GM23338 (cell line): ENCODE measurements at regions not wholly inside any gene's neighbourhood (a gene's known extent, or its start where the extent isn't known, plus 50 kb on each side); places are given as distances from the start of the nearest gene placed in this dataset.

ENCODE experiments used
- ATAC-seq: fragments of 200-7000 bp; cut with Tn5 transposase; 3 replicates; pipeline ENCODE4 v1.9.1; 2020
- DNase-seq: peaks from one replicate; pipeline ENCODE4 v3.0.0-alpha.2; 2015; ENCODE audit warnings: low spot score
- H2AFZ ChIP-seq: fragments of 200-600 bp; sonication (generic); 2 replicates; pipeline ENCODE4 v1.8.0; 2016; ENCODE audit warnings: antibody characterized with exemption, mild to moderate bottlenecking, moderate library complexity
- H3F3A ChIP-seq: fragments of 200-600 bp; sonication (generic); replicated peaks from 2 replicates; pipeline ENCODE4 v1.8.0; 2017; ENCODE audit warnings: antibody characterized with exemption, mixed run types, low read depth
- H3K27ac ChIP-seq: fragments of 200-600 bp; sonication (generic); 2 replicates; pipeline ENCODE4 v1.6.1; 2016; ENCODE audit warnings: low read depth
- H3K27me3 ChIP-seq: fragments of 200-600 bp; sonication (generic); 2 replicates; pipeline ENCODE4 v1.8.0; 2016; ENCODE audit warnings: mild to moderate bottlenecking, mixed run types, moderate library complexity; ENCODE audit not compliant: insufficient read depth
- H3K36me3 ChIP-seq: fragments of 200-600 bp; sonication (generic); 2 replicates; pipeline ENCODE4 v1.8.0; 2016; ENCODE audit warnings: mild to moderate bottlenecking; ENCODE audit not compliant: insufficient read depth
- H3K4me1 ChIP-seq: fragments of 200-600 bp; sonication (generic); 2 replicates; pipeline ENCODE4 v1.8.0; 2016; ENCODE audit warnings: mild to moderate bottlenecking, moderate library complexity; ENCODE audit not compliant: insufficient read depth
- H3K4me2 ChIP-seq: fragments of 200-600 bp; sonication (generic); 2 replicates; pipeline ENCODE4 v1.7.1; 2017; ENCODE audit warnings: mixed run types
- H3K4me3 ChIP-seq: fragments of 200-600 bp; sonication (generic); 2 replicates; pipeline ENCODE4 v1.6.1; 2016; ENCODE audit warnings: mixed run types
- H3K79me2 ChIP-seq: fragments of 200-600 bp; sonication (generic); replicated peaks from 2 replicates; pipeline ENCODE4 v1.8.0; 2017; ENCODE audit warnings: mild to moderate bottlenecking; ENCODE audit not compliant: insufficient read depth
- H3K9me2 ChIP-seq: fragments of 200-600 bp; sonication (generic); 2 replicates; pipeline ENCODE4 v1.8.0; 2017; ENCODE audit not compliant: insufficient read depth
- H4K20me1 ChIP-seq: fragments of 200-600 bp; sonication (generic); replicated peaks from 2 replicates; pipeline ENCODE4 v1.8.0; 2017; ENCODE audit warnings: mild to moderate bottlenecking; ENCODE audit not compliant: insufficient read depth
- H3K27ac Mint-ChIP-seq: 2 replicates; pipeline ENCODE4 v1.8.0; 2020; ENCODE audit warnings: inconsistent platforms, mild to moderate bottlenecking, moderate library complexity, mixed read lengths
- H3K27me3 Mint-ChIP-seq: 3 replicates; pipeline ENCODE4 v1.8.0; 2022; ENCODE audit warnings: low read depth, mild to moderate bottlenecking, moderate library complexity, mixed read lengths, inconsistent platforms; ENCODE audit not compliant: insufficient read depth, poor library complexity
- H3K36me3 Mint-ChIP-seq: 3 replicates; pipeline ENCODE4 v1.8.0; 2021; ENCODE audit warnings: low read depth, mild to moderate bottlenecking, inconsistent platforms, moderate library complexity, mixed read lengths
- H3K4me1 Mint-ChIP-seq: 3 replicates; pipeline ENCODE4 v1.8.0; 2020; ENCODE audit warnings: mild to moderate bottlenecking, inconsistent platforms, mixed read lengths
- H3K4me3 Mint-ChIP-seq: 3 replicates; pipeline ENCODE4 v1.8.0; 2021; ENCODE audit warnings: moderate library complexity, mild to moderate bottlenecking, inconsistent platforms, mixed read lengths
- H3K9me3 Mint-ChIP-seq: 3 replicates; pipeline ENCODE4 v1.8.0; 2020; ENCODE audit warnings: moderate library complexity, mild to moderate bottlenecking, inconsistent platforms, mixed read lengths
- CREB1 ChIP-seq: fragments of 250-450 bp; sonication (Bioruptor Pico); IDR thresholded peaks from 2 replicates; pipeline ENCODE4 v1.5.0; 2020; ENCODE audit warnings: low read depth, mild to moderate bottlenecking, moderate library complexity
- ETS1 ChIP-seq: IDR thresholded peaks from 2 replicates; pipeline ENCODE4 v1.6.1; 2016; ENCODE audit warnings: antibody characterized with exemption
- EZH2 ChIP-seq: fragments of 200-600 bp; sonication (generic); IDR thresholded peaks from one replicate; pipeline ENCODE4 v1.8.0; 2017; ENCODE audit warnings: antibody characterized with exemption, mild to moderate bottlenecking, low read depth; ENCODE audit not compliant: unreplicated experiment
- JUNB ChIP-seq: IDR thresholded peaks from one replicate; pipeline ENCODE4 v1.6.1; 2016; ENCODE audit warnings: antibody characterized with exemption; ENCODE audit not compliant: unreplicated experiment
- POLR2AphosphoS5 ChIP-seq: IDR thresholded peaks from 2 replicates; pipeline ENCODE4 v1.6.1; 2016; ENCODE audit warnings: antibody characterized with exemption, low read depth
- STAT1 ChIP-seq: IDR thresholded peaks from one replicate; pipeline ENCODE4 v1.6.1; 2016; ENCODE audit warnings: antibody characterized with exemption; ENCODE audit not compliant: unreplicated experiment
- TF ChIP-seq, protein P1 (sequence below): fragments of 250-450 bp; sonication (Bioruptor Pico); IDR thresholded peaks from 2 replicates; pipeline ENCODE4 v1.5.0; 2020; ENCODE audit warnings: mild to moderate bottlenecking, moderate library complexity

- TF ChIP-seq, protein P1, sequence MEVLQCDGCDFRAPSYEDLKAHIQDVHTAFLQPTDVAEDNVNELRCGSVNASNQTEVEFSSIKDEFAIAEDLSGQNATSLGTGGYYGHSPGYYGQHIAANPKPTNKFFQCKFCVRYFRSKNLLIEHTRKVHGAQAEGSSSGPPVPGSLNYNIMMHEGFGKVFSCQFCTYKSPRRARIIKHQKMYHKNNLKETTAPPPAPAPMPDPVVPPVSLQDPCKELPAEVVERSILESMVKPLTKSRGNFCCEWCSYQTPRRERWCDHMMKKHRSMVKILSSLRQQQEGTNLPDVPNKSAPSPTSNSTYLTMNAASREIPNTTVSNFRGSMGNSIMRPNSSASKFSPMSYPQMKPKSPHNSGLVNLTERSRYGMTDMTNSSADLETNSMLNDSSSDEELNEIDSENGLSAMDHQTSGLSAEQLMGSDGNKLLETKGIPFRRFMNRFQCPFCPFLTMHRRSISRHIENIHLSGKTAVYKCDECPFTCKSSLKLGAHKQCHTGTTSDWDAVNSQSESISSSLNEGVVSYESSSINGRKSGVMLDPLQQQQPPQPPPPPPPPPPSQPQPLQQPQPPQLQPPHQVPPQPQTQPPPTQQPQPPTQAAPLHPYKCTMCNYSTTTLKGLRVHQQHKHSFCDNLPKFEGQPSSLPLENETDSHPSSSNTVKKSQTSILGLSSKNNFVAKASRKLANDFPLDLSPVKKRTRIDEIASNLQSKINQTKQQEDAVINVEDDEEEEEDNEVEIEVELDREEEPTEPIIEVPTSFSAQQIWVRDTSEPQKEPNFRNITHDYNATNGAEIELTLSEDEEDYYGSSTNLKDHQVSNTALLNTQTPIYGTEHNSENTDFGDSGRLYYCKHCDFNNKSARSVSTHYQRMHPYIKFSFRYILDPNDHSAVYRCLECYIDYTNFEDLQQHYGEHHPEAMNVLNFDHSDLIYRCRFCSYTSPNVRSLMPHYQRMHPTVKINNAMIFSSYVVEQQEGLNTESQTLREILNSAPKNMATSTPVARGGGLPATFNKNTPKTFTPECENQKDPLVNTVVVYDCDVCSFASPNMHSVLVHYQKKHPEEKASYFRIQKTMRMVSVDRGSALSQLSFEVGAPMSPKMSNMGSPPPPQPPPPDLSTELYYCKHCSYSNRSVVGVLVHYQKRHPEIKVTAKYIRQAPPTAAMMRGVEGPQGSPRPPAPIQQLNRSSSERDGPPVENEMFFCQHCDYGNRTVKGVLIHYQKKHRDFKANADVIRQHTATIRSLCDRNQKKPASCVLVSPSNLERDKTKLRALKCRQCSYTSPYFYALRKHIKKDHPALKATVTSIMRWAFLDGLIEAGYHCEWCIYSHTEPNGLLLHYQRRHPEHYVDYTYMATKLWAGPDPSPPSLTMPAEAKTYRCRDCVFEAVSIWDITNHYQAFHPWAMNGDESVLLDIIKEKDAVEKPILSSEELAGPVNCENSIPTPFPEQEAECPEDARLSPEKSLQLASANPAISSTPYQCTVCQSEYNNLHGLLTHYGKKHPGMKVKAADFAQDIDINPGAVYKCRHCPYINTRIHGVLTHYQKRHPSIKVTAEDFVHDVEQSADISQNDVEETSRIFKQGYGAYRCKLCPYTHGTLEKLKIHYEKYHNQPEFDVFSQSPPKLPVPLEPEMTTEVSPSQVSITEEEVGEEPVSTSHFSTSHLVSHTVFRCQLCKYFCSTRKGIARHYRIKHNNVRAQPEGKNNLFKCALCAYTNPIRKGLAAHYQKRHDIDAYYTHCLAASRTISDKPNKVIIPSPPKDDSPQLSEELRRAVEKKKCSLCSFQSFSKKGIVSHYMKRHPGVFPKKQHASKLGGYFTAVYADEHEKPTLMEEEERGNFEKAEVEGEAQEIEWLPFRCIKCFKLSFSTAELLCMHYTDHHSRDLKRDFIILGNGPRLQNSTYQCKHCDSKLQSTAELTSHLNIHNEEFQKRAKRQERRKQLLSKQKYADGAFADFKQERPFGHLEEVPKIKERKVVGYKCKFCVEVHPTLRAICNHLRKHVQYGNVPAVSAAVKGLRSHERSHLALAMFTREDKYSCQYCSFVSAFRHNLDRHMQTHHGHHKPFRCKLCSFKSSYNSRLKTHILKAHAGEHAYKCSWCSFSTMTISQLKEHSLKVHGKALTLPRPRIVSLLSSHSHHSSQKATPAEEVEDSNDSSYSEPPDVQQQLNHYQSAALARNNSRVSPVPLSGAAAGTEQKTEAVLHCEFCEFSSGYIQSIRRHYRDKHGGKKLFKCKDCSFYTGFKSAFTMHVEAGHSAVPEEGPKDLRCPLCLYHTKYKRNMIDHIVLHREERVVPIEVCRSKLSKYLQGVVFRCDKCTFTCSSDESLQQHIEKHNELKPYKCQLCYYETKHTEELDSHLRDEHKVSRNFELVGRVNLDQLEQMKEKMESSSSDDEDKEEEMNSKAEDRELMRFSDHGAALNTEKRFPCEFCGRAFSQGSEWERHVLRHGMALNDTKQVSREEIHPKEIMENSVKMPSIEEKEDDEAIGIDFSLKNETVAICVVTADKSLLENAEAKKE = no peak
Observed at GRCh38 chr12:124196236-124196635, 98.7 kb upstream of the RFLNA start (continued).

GRCh38 chr12:124201248-124201647, 93.6 kb upstream of the RFLNA start:
- ATAC-seq = no peak
- Histone ChIP-seq H3K4me3 (no peak overlapping the region), H3K4me1 (0 out of 2 replicates have a peak, but pooled peaks cover 8% of the 10 kb centered on the region), H2AFZ (no peak overlapping the region), H3F3A (no peaks in the 10 kb centered on the region), H4K20me1 (no peaks in the 10 kb centered on the region), H3K4me2 (no peak overlapping the region), H3K27ac (no peak overlapping the region), H3K36me3 (no peaks in the 10 kb centered on the region), H3K27me3 (no peaks in the 10 kb centered on the region), H3K79me2 (no peaks in the 10 kb centered on the region), H3K9me2 (no peaks in the 10 kb centered on the region)
- Mint-ChIP-seq H3K4me1 (peaks cover 3% of the 10 kb centered on the region; the same call in 1 of the 3 replicates), H3K27ac (no peak overlapping the region), H3K4me3 (no peak overlapping the region), H3K36me3 (no peaks in the 10 kb centered on the region), H3K9me3 (peaks cover 17% of the 10 kb centered on the region), H3K27me3 (peaks cover 2% of the 10 kb centered on the region)
- no peak for DNase-seq
- TF ChIP-seq JUNB (no peak), CREB1 (CRISPR knock-in tag) (no peak), POLR2AphosphoS5 (no peak), EZH2 (no peak), ETS1 (no peak), STAT1 (no peak)
- TF ChIP-seq, protein P1 = no peak
